Astrocyte (in vitro differentiated cells and primary cell): ENCODE measurements at regions not wholly inside any gene's neighbourhood (a gene's known extent, or its start where the extent isn't known, plus 50 kb on each side); places are given as distances from the start of the nearest gene placed in this dataset.

Experiments
- EZH2 ChIP-seq: IDR thresholded peaks from 2 replicates; pipeline ENCODE4 v1.6.1; 2012; ENCODE audit warnings: mild to moderate bottlenecking, low read length, inconsistent platforms; ENCODE audit not compliant: insufficient read depth
- TF ChIP-seq, protein P1 (sequence below): IDR thresholded peaks from 2 replicates; pipeline ENCODE4 v1.5.1; 2011; ENCODE audit warnings: low read depth, mild to moderate bottlenecking, inconsistent platforms, low read length, moderate library complexity; ENCODE audit not compliant: insufficient read depth

- TF ChIP-seq, protein P1, sequence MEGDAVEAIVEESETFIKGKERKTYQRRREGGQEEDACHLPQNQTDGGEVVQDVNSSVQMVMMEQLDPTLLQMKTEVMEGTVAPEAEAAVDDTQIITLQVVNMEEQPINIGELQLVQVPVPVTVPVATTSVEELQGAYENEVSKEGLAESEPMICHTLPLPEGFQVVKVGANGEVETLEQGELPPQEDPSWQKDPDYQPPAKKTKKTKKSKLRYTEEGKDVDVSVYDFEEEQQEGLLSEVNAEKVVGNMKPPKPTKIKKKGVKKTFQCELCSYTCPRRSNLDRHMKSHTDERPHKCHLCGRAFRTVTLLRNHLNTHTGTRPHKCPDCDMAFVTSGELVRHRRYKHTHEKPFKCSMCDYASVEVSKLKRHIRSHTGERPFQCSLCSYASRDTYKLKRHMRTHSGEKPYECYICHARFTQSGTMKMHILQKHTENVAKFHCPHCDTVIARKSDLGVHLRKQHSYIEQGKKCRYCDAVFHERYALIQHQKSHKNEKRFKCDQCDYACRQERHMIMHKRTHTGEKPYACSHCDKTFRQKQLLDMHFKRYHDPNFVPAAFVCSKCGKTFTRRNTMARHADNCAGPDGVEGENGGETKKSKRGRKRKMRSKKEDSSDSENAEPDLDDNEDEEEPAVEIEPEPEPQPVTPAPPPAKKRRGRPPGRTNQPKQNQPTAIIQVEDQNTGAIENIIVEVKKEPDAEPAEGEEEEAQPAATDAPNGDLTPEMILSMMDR, result no peak
- no peak for TF ChIP-seq EZH2
Measured at GRCh38 chr22:22111267-22111751, 128.7 kb upstream of the TOP3B start.
